Left kidney (tissue), 1 donor: ENCODE measurements at regions not wholly inside any gene's neighbourhood (a gene's known extent, or its start where the extent isn't known, plus 50 kb on each side); places are given as distances from the start of the nearest gene placed in this dataset.

Experiments used
- DNase-seq: peaks from one replicate; pipeline ENCODE4 v3.0.0-alpha.2; 2013

- DNase-seq: no peak
Measured at GRCh38 chr16:59327894-59328293, 593.8 kb upstream of the GOT2 start.

DNA sequence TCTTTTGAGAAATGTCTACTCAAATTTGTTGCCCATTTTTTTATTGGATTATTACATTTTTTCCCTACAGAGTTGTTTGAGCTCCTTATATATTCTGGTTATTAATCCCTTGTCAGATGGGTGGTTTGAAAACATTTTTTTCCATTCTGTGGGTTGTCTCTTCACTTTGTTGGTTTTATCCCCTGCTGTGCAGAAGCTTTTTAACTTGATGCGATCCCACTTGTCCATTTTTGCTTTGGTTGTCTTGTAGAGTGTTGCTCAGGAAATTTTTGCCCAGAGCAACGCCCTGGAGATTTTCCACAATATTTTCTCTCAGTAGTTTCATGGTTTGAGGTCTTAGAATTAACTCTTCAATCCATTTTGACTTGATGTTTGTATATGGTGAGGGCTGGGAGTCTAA lies 592.8 kb upstream of the GOT2 start:
- no peak for DNase-seq

GRCh38 chr16:59324462-59324861 lies 590.3 kb upstream of the GOT2 start:
- no peak for DNase-seq

GRCh38 chr16:59320657-59321056 lies 586.5 kb upstream of the GOT2 start:
- no peak for DNase-seq

DNA sequence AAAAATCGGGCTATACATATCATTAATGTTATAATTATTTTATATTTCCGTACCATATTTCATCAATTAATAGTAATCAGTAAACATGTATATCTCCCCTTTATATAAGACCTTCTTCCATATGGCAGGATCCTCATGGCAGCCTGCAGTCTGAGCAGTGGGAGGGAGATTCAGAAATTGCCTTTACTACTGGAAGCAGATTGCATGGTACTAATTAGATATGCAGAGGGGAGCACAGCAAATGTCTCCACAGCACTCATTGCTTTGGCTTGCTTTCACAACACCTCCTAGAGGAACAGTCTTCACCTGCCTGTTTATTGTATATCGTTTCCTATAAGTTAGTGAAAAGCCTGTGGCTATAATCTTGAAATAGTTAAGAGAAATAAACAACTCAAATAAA lies 585.8 kb upstream of the GOT2 start:
- no peak for DNase-seq

GRCh38 chr16:59305850-59306249 lies 571.7 kb upstream of the GOT2 start:
- DNase-seq: no peak

DNA sequence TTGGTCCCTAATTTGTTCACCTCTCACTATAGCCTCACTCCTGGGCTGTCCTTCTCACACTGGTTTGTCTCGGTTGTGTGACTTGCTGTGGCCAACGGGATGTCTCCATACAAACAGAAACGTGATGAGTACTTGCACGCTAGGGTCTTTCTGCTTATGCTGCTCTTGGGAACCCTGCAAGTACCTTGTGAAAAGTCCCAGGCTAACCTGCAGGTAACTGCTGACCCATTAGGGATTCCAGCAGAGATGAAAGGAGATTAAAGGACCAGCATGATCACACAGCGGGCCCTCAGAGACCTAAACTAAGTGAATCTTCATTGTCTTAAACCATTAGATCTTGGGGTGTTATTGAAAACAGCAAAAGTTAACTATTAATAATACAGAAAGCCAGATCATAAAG lies 562.8 kb upstream of the GOT2 start:
- no peak for DNase-seq

DNA sequence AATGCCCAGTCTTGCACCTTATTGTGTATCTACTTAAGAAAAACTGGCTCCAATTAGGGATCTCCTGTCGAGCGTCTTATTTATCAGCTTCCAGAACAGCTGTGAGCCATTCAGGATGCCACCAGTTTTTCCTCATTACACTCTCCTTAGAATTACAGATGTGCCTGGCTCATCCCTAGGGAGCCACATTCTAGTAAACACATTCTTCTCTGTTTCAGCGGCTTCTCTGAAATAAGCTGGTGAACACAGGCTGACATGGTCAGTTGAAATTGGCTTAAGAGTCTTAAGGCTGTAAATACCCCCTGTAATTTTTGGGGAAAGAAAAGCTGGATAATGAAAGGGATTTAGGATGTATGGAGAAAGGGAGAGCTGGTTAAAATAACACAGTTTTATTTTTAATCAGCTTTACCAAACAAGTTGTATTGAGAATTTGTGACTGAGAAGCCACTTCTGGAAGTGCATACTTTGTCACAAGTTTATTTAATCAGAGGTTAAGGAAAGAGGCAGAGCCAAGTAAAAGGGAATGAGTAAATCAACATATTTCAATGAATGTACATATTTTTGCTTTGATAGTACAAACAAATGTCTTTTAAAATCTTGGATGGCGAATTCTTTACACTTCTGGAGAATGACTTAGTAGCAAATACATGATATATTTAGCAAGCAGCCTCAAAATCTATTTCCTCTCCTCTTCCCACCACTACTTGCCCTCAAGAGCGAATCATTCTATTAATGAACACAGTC lies 562.0 kb upstream of the GOT2 start:
- DNase-seq: no peak

- DNase-seq: no peak
Measured at GRCh38 chr16:59295474-59295873, 561.4 kb upstream of the GOT2 start.

DNA sequence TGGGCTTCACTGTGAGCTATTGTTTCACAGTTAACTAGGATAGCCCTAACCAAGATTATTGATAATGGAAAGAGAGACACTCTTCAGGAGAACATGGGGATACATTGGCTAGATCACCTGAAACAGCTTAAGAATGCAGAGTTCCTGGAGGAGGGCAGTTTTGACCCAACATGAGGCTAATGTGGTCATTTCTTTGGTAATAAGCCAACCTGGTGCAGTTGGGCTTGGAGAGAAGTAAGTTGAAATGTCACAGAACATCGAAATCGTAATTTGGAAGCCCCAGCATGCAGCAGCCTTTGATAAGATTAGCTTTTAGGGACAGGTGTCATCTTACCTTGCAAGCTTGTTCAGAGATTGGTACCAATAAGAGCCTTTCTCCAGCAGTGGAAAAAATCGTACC lies 556.6 kb upstream of the GOT2 start:
- DNase-seq: no peak

DNA sequence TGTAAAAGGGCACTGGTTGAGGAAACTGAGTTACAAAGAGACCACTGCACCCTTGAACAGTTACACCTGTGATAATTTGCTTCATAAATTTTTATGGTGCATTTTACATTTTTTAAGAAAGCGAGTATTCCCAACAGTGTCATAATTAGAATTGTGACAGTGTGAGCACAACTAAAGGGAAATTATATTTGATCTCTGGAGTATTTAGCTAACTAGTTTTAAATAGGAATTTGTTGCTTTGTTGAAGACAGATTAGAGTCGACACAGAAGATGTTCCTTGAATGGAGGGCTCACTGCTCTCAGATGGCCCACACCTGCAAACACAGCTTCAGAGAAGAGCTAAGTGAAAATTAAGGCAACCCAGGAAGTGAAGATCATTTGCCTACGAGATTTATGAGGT lies 555.0 kb upstream of the GOT2 start:
- DNase-seq: no peak

- no peak for DNase-seq
Measured at GRCh38 chr16:59274141-59274540, 540.0 kb upstream of the GOT2 start.

- no peak for DNase-seq
Measured at GRCh38 chr16:59263955-59264354, 529.8 kb upstream of the GOT2 start.

DNA sequence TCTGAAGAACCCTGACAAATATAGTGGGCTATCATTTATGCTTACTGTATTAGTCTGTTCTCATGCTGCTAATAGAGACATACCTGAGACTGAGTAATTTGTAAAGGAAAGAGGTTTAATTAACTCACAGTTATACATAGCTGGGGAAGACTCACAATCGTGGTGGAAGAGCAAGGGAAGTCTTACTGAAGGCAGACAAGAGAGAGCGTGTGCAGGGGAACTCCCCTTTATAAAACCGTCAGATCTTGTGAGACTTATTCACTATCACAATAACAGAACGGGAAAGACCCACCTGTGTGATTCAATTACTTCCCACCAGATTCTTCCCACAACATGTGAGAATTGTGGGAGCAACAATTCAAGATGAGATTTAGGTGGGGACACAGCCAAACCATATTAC lies 526.8 kb upstream of the GOT2 start:
- DNase-seq: no peak

GRCh38 chr16:59259950-59260319 lies 525.8 kb upstream of the GOT2 start:
- DNase-seq: no peak

GRCh38 chr16:59259074-59259949 lies 525.2 kb upstream of the GOT2 start:
- no peak for DNase-seq

GRCh38 chr16:59252317-59252716 lies 518.2 kb upstream of the GOT2 start:
- DNase-seq: no peak

- DNase-seq: no peak
Measured at GRCh38 chr16:59249011-59249410, 514.9 kb upstream of the GOT2 start.

GRCh38 chr16:59242556-59242955 lies 508.4 kb upstream of the GOT2 start:
- peak; percentile 15 for DNase-seq

DNA sequence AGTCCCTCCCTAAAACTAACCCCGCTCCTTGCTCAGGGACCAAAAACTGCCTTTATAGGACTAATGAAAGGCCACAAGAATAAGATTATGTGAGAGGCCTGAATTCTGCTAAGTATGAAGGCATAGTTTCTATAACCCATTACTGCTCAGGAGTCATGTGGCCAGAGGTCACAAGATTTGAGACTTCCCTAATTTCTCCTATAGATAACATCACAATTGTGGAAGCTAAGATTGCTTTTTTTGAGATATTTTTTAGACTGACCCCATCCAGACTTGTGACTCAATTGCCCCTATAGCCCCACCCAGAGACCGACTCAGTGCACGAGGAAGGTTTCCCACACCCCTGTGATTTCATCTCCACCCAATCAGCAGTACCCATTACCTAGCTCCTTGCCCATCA lies 504.1 kb upstream of the GOT2 start:
- no peak for DNase-seq

GRCh38 chr16:59236804-59237458 lies 502.8 kb upstream of the GOT2 start:
- DNase-seq: no peak

DNA sequence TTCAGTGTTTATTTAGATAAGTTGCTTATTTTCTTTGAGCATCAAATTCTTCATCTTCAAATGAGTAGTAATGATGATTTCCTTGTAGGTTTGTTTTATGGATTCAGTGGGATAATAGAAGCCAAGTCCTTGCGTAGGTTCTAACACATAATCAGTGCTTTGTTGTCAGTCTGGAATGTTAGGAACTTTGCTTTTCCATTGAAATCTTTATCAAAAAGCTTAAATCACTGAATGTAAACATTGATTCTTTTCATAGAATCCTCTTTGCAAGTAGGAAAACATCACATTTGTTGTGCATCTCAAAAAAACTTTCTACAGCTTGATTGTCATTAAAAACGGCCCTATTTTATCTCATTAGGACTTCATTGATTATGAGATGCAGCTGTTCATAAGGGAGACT lies 490.3 kb upstream of the GOT2 start:
- no peak for DNase-seq

GRCh38 chr16:59220011-59220410 lies 485.9 kb upstream of the GOT2 start:
- no peak for DNase-seq
